Activated T-helper 2 cell treated with anti-CD3 and anti-CD28 coated beads, Interferon-gamma antibody, Interleukin-2, Interleukin-4, amounts not matched to agents 10 μg/mL and 5 μg/mL and 100 μg/mL, durations not matched to agents 14 hours and 24 hours and 36 hours (primary cell): ENCODE measurements at regions not wholly inside any gene's neighbourhood (a gene's known extent, or its start where the extent isn't known, plus 50 kb on each side); places are given as distances from the start of the nearest gene placed in this dataset.

Experiments used
- DNase-seq: peaks from one replicate; pipeline ENCODE4 v3.0.0; 2021; ENCODE audit warnings: low spot score
- H3K27ac Mint-ChIP-seq: one replicate; pipeline ENCODE4 v1.8.0; 2021; ENCODE audit warnings: mixed read lengths
- H3K27me3 Mint-ChIP-seq: one replicate; pipeline ENCODE4 v1.8.0; 2021; ENCODE audit warnings: low read depth, mixed read lengths
- H3K36me3 Mint-ChIP-seq: one replicate; pipeline ENCODE4 v1.8.0; 2021; ENCODE audit warnings: low read depth, mixed read lengths
- H3K4me1 Mint-ChIP-seq: one replicate; pipeline ENCODE4 v1.8.0; 2021; ENCODE audit warnings: low read depth, mixed read lengths
- H3K4me3 Mint-ChIP-seq: one replicate; pipeline ENCODE4 v1.8.0; 2021; ENCODE audit warnings: low read depth, mild to moderate bottlenecking, moderate library complexity, mixed read lengths
- H3K9me3 Mint-ChIP-seq: one replicate; pipeline ENCODE4 v1.8.0; 2021; ENCODE audit warnings: mixed read lengths
- intact Hi-C: fragments of 100-400 bp; cut with micrococcal nuclease; formaldehyde crosslinking; loops from one replicate; pipeline ENCODE4 v1.15.1; 2023

DNA sequence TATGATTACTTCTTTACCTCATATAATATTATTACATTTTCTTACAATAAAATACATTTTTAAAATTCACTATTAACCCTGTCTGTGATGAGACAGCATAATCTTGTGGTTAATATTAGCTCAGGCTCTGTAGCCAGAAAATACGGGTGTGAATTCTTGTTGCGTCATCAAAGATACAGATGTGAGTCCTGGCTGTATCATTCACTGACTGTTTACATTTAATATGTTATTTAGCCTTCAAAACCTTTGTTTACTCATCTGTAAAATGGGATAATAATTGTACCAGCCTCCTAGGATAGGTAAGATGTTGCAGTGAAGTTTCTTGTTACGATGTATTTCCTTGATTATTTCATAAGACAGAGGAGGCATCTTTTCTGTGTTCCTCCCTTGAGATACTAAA is 184.7 kb upstream of the PRPS1L1 start:
- no peak overlapping the region for H3K4me3 Mint-ChIP-seq
- no peaks in the 10 kb centered on the region for H3K27me3 Mint-ChIP-seq
- H3K36me3 Mint-ChIP-seq: no peaks in the 10 kb centered on the region
- DNase-seq: no peak
- no peak overlapping the region for H3K27ac Mint-ChIP-seq
- intact Hi-C loops: no loop called here
- no peaks in the 10 kb centered on the region for H3K9me3 Mint-ChIP-seq
- no peaks in the 10 kb centered on the region for H3K4me1 Mint-ChIP-seq

DNA sequence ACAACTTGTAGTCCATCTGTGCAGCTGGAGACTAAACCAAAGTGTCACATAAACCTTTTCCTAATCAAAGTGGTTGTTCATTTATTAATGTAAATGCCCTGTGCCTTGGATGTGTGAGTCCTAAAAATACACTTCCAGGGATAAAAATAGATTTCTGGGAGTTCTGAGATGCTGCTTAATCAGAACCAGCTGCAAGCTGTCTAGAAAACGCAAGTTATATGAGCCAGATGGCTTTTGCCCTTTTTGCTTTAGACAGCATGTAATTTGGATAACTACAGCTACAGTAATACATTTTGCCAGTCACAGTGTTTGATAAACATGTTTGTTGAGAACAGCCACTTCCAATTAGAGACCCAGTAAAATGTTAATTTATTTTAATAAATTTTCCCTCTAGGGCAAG is 185.1 kb upstream of the PRPS1L1 start:
- Mint-ChIP-seq H3K4me3 (no peak overlapping the region), H3K9me3 (no peaks in the 10 kb centered on the region), H3K36me3 (no peaks in the 10 kb centered on the region), H3K27me3 (no peaks in the 10 kb centered on the region), H3K27ac (no peak overlapping the region), H3K4me1 (no peaks in the 10 kb centered on the region)
- DNase-seq: no peak
- intact Hi-C loops: no loop called here

DNA sequence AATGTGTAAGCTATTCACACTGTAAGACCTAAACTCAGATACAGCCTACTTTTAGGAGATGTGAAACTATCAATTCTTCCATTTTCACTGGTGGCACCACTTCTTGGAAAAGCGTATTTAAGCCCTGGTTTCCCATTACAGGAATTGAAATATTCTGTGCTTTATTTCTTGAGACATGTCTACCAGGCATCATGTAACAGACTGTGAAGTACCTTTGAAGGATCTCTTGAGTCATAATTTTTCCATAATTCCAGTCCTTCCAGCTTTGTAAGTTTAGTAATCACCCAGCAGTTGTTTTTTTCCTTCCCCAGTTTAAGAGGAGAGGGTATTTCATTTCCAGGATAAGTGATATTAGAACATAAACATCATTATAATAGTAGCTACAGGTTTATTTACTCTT is 186.0 kb upstream of the PRPS1L1 start:
- H3K9me3 Mint-ChIP-seq: no peaks in the 10 kb centered on the region
- no peaks in the 10 kb centered on the region for H3K36me3 Mint-ChIP-seq
- intact Hi-C loops: no loop called here
- no peak overlapping the region for H3K27ac Mint-ChIP-seq
- no peaks in the 10 kb centered on the region for H3K27me3 Mint-ChIP-seq
- no peaks in the 10 kb centered on the region for H3K4me1 Mint-ChIP-seq
- DNase-seq: no peak
- H3K4me3 Mint-ChIP-seq: no peak overlapping the region

DNA sequence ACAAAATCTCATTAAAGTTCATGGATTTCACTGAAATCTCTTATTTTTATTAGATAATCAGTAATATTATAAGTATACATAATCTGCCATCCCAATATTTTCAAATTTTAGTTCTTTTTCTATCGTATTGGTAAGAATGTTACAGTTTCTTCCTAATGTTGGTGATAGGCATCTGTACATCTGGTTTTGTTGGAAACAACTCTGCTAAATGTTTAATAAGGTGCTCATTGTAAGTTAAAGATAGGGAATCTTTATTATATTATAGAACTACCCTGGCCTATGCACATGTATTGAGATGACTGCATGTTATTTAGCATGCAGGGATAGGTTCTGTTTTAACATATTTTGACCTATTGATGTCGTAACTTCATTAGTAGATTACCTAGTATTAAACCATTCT is 188.6 kb upstream of the PRPS1L1 start:
- intact Hi-C loops: no loop called here
- Mint-ChIP-seq H3K4me3 (no peak overlapping the region), H3K27me3 (no peaks in the 10 kb centered on the region), H3K36me3 (no peaks in the 10 kb centered on the region), H3K9me3 (no peaks in the 10 kb centered on the region), H3K4me1 (no peaks in the 10 kb centered on the region), H3K27ac (no peak overlapping the region)
- no peak for DNase-seq

DNA sequence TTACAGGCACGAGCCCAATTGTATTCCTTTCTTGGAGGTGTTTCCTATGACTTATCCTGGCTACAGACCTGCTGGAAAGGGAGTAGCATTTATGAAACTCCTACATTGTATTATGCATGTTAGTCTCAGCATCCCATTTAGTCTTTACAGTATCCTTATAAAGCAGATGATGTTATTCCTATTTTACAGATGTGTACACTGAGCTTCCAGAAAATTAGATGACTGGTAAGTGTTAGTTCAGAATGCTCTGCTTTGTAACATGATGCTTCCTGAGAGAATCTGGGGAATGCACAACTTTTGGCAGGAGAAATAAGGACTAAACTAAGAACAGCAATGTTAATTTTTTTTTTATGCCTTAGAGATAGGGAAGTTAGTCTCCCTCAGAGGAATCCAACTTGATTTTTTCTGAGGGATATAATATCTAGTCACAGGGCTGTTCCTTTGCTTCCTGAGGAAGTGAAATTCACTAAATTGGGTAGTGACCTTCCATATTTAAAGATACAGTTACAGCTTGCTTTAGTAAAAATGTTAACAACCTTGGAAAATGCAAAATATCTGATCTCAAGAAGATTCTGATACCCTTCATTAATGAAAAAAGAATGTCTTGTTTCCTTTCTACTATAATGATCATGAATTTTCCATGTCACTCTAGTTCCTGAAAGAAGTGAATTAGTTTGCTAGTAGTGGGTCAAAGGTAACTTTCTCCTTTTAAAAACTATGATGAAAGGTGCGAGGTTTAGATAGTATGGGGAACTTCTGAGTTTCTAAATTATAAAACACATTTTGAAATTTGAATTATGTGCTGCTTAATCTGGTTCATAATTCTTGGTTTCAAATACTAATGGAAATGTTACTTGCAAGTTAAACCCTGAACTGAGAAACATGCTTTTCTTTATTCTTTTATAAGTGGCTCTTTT is 194.0 kb upstream of the PRPS1L1 start:
- H3K4me3 Mint-ChIP-seq: no peak overlapping the region
- DNase-seq: no peak
- H3K27ac Mint-ChIP-seq: no peak overlapping the region
- intact Hi-C loops: no loop called here
- H3K36me3 Mint-ChIP-seq: no peaks in the 10 kb centered on the region
- no peaks in the 10 kb centered on the region for H3K4me1 Mint-ChIP-seq
- no peaks in the 10 kb centered on the region for H3K27me3 Mint-ChIP-seq
- H3K9me3 Mint-ChIP-seq: no peaks in the 10 kb centered on the region

DNA sequence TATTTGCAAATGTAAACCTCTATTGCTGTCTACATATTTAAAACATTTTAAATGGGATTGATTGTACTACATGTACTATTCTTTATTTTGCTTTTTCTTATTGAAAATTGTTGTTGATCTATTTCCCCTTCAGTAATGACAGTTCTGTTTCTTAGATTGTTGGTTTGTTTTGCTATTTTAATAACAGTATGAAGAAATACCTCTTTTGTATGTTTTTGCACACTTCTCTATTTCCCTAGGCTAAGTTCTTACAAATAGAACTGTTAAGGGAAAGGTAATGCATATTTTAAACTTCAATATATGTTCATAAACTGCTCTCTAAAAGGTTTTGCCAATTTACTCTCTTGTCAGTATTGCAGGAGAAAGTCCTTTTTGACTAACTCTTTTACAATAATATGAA is 195.0 kb upstream of the PRPS1L1 start:
- DNase-seq: no peak
- Mint-ChIP-seq H3K36me3 (no peaks in the 10 kb centered on the region), H3K27me3 (no peaks in the 10 kb centered on the region), H3K4me1 (no peaks in the 10 kb centered on the region), H3K9me3 (no peaks in the 10 kb centered on the region), H3K4me3 (no peak overlapping the region), H3K27ac (no peak overlapping the region)
- intact Hi-C loops: no loop called here

DNA sequence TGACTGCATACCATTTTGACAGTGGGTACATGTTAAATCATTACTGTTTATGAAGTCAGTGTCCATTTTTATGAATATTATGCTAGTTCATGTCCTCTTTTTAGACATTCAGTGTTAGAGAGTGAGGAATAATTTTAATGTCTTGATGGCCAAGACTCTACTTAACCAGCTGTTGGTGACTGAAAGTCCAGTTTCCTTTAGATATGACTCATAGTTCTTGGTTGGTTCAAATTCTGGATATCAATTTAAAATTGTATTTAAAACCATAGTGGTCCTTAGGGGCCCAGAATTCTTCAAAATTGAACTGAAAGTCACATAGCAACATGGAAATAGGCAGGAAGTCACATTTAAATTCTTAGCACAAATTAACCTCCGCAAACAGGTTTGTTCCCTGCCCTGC is 196.5 kb upstream of the PRPS1L1 start:
- no peaks in the 10 kb centered on the region for H3K4me1 Mint-ChIP-seq
- no peaks in the 10 kb centered on the region for H3K9me3 Mint-ChIP-seq
- H3K27me3 Mint-ChIP-seq: no peaks in the 10 kb centered on the region
- H3K4me3 Mint-ChIP-seq: no peak overlapping the region
- H3K27ac Mint-ChIP-seq: no peak overlapping the region
- no peaks in the 10 kb centered on the region for H3K36me3 Mint-ChIP-seq
- intact Hi-C loops: no loop called here
- DNase-seq: no peak

DNA sequence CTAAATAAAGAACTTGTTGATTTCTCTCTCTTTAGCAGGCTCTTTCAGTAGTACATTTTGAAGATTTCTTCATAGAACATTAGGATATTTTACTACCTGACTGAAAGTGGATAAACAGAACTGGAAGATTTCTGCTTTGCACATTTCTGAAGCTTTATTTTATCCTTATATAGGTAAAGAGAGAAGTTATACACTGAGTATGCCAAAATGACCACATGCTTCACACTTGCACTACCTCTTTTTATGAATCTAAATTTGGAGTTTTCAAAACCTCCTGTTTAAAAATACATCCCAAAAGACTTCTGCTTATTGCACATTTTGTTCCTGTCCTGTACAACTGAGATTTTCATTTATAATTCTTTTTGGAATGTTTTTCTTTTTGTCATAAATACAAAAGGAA is 197.4 kb upstream of the PRPS1L1 start:
- Mint-ChIP-seq H3K4me3 (no peak overlapping the region), H3K4me1 (no peaks in the 10 kb centered on the region), H3K27ac (no peak overlapping the region), H3K9me3 (no peaks in the 10 kb centered on the region), H3K36me3 (no peaks in the 10 kb centered on the region), H3K27me3 (no peaks in the 10 kb centered on the region)
- intact Hi-C loops: no loop called here
- no peak for DNase-seq

DNA sequence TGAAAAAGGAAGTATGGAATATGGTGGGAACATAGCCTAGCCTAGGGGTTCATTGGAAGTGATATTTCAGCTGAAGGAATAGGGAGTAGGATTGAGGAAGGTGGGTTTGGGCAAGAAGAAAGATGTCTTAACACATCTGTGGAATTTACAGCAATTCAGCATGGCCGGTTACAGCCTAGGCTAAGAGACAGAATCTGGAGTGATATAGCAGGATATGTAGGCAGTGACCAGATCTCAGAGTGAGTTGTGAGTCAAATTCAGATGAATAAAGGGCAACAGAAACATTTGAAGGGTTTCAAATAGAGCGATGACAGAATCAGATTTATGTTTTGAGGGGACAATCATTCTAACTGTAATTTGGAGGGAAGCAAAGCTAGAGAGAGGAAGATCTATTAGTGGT is 199.0 kb upstream of the PRPS1L1 start:
- no peaks in the 10 kb centered on the region for H3K36me3 Mint-ChIP-seq
- DNase-seq: no peak
- no peak overlapping the region for H3K27ac Mint-ChIP-seq
- no peaks in the 10 kb centered on the region for H3K27me3 Mint-ChIP-seq
- intact Hi-C loops: no loop called here
- no peak overlapping the region for H3K4me3 Mint-ChIP-seq
- no peaks in the 10 kb centered on the region for H3K4me1 Mint-ChIP-seq
- H3K9me3 Mint-ChIP-seq: no peaks in the 10 kb centered on the region

DNA sequence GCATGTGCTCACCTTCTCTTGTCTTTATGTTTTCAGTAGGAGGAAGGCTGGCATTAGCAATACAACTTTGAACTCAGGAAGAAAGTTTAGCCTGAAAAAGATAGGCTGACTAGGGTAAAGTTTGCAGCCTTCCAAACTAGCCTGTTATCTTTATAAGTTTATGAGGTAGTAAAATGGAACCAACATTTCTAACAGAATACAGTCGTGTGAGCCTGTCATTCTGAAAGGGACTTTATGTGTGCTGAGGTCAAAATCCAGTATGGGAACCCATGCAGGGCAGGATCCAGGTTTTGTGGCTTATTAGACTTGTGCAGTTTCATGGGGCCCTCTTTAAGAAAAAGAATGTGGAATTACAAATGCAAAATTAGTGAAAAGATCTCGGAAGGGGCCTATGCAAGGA is 201.0 kb upstream of the PRPS1L1 start:
- intact Hi-C loops: no loop called here
- H3K27ac Mint-ChIP-seq: no peak overlapping the region
- H3K4me3 Mint-ChIP-seq: no peak overlapping the region
- no peaks in the 10 kb centered on the region for H3K27me3 Mint-ChIP-seq
- H3K36me3 Mint-ChIP-seq: no peaks in the 10 kb centered on the region
- H3K9me3 Mint-ChIP-seq: no peaks in the 10 kb centered on the region
- H3K4me1 Mint-ChIP-seq: no peaks in the 10 kb centered on the region
- no peak for DNase-seq

DNA sequence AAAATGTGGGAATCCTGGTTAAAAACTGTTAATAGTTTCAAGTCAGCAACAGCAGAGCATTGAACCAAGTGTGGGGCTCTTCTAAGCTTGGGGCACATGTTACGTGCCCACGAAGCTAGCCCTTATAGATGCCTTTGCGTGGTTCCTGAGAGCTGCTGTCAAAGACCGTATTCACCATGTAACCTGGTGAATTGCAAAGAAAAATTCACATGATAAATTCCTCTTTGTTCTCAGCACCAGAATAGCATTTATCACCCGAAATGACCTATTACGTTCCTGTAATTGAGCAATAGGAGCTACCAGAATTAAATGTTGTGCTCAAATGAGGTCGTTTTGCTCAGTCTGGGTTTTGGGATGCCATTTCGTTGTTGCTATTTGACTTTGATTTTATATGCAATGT is 202.6 kb upstream of the PRPS1L1 start:
- no peaks in the 10 kb centered on the region for H3K27me3 Mint-ChIP-seq
- H3K36me3 Mint-ChIP-seq: no peaks in the 10 kb centered on the region
- intact Hi-C loops: no loop called here
- DNase-seq: no peak
- no peak overlapping the region for H3K4me3 Mint-ChIP-seq
- H3K9me3 Mint-ChIP-seq: no peaks in the 10 kb centered on the region
- no peaks in the 10 kb centered on the region for H3K4me1 Mint-ChIP-seq
- H3K27ac Mint-ChIP-seq: no peak overlapping the region

DNA sequence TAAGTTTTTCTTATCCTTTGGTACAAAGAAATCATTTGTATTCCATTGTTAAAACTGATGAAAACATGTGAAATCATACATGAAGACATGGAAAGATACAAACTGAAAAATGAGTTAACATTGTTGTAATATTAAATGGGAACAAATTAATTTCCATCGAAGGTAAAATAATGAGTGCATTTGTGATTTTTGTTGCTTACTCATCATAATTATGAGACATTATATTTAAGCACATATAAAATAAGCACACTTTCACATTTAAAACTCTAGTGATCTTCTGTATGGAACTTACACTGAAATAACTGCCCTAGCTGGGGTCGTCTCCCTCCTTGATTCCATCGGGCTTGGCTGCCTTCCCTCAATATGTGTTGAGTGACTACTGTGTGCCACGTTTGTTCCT is 204.2 kb upstream of the PRPS1L1 start:
- Mint-ChIP-seq H3K4me3 (no peak overlapping the region), H3K27me3 (no peaks in the 10 kb centered on the region), H3K36me3 (no peaks in the 10 kb centered on the region), H3K27ac (no peak overlapping the region), H3K9me3 (no peaks in the 10 kb centered on the region), H3K4me1 (no peaks in the 10 kb centered on the region)
- DNase-seq: no peak
- intact Hi-C loops: no loop called here

DNA sequence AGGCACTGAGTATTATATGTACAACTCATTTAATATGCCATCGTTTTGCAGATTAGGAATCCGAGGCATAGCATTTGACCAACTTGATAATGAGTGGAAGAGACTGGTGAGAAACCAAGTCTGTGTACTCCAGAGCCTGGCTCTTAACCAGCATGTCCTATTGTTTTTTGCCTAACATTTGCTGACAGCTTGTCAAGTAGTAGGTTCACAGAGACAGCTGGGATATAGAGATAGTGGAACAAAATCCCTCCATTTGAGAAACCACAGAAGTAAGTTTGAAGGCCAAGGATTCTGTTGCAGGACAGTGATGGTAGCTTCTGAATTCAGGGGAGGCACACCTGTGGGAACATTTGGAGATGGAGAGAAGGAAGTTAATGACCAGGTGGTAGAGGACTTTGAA is 206.9 kb upstream of the PRPS1L1 start:
- intact Hi-C loops: no loop called here

DNA sequence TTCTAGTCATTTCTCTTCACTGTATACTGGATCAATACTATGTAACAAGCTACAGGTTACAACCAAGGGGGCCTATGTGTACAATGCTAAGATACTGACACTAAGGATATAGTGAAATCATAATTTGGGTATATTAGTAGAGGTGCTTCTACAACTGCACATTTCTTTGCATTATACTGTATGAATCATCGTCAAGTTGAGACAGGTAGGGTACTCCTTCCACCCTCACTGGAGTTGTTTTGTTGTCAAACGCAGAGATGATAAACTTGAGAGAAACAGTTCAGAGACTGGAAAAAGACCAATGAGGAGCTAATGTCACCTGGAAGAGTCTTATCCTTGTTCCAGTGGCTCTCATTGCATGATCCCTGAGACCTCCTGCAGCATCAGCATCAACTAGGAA is 208.2 kb upstream of the PRPS1L1 start:
- Mint-ChIP-seq H3K4me3 (no peak overlapping the region), H3K36me3 (no peaks in the 10 kb centered on the region), H3K27ac (no peak overlapping the region), H3K9me3 (no peaks in the 10 kb centered on the region), H3K4me1 (no peaks in the 10 kb centered on the region), H3K27me3 (no peaks in the 10 kb centered on the region)
- DNase-seq: no peak
- intact Hi-C loops: no loop called here

More for the DNA sequence above, 206.9 kb upstream of the PRPS1L1 start:
- Mint-ChIP-seq H3K36me3 (no peaks in the 10 kb centered on the region), H3K4me1 (no peaks in the 10 kb centered on the region), H3K4me3 (no peak overlapping the region), H3K27me3 (no peaks in the 10 kb centered on the region), H3K27ac (no peak overlapping the region), H3K9me3 (no peaks in the 10 kb centered on the region)
- no peak for DNase-seq
